ENCODE measurements at regions not wholly inside any gene's neighbourhood (a gene's known extent, or its start where the extent isn't known, plus 50 kb on each side); places are given as distances from the start of the nearest gene placed in this dataset.

DNA sequence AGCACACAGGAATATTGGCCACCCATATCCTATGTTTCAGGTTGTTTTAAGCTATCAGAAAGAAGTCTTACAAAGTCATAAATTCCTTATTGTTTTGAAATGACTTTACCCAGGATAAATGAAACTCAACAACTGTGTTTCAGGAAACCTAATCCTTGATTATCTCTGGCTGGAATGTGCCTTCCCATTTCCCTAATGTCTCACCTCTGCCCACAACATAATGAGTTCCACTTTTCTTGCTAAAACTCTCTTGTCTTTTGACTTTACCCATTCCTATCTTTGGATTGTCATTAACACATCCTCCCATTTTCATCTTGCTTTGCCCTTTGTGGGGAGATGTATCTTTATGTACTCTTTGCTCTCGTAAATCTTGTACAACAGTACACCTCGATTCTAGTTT lies 200.0 kb upstream of the DNAJC19 start:
- no peak for DNase-seq (ENCODE audit: low spot score)
- no peak overlapping the region for H3K27ac ChIP-seq (ENCODE audit: low read depth in 1 of 2, low read length in 2 of 2)
- no peak overlapping the region for H3K4me3 ChIP-seq (ENCODE audit: low read depth in 1 of 3, low read length in 3 of 3)
- H3K4me1 ChIP-seq (ENCODE audit: control insufficient read depth in 4 of 4, insufficient read depth in 4 of 4, low read length in 3 of 4) = no peaks in the 10 kb centered on the region
- WGBS = 73% methylated on average over 2 of the region's 2 CpGs
- H3K36me3 ChIP-seq (ENCODE audit: control insufficient read depth in 4 of 4, insufficient read depth in 3 of 4, low read depth in 1 of 4, low read length in 3 of 4) = no peaks in the 10 kb centered on the region
- H3K9ac ChIP-seq (ENCODE audit: low read depth in 1 of 2, low read length in 2 of 2) = no peak overlapping the region
- TF ChIP-seq HNF4A (conservative IDR thresholded peaks at IDR 0.05) (no peak), GABPA (IDR thresholded peaks at IDR 0.05 in 1 of 2, conservative IDR thresholded peaks at IDR 0.05 in 1 of 2) (no peak), JUND (IDR thresholded peaks at IDR 0.05) (no peak), FOXA2 (IDR thresholded peaks at IDR 0.05) (no peak), TAF1 (conservative IDR thresholded peaks at IDR 0.05) (no peak), NR2F2 (IDR thresholded peaks at IDR 0.05) (no peak), RXRA (IDR thresholded peaks at IDR 0.05) (no peak), FOXA1 (IDR thresholded peaks at IDR 0.05) (no peak), HNF4G (IDR thresholded peaks at IDR 0.05) (no peak), SP1 (IDR thresholded peaks at IDR 0.05) (no peak), EGR1 (IDR thresholded peaks at IDR 0.05; ENCODE audit: low read depth in 2 of 2) (no peak), RAD21 (IDR thresholded peaks at IDR 0.05) (no peak)
- TF ChIP-seq, protein P1, sequence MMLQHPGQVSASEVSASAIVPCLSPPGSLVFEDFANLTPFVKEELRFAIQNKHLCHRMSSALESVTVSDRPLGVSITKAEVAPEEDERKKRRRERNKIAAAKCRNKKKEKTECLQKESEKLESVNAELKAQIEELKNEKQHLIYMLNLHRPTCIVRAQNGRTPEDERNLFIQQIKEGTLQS (IDR thresholded peaks at IDR 0.05) = no peak
- TF ChIP-seq, protein P2, sequence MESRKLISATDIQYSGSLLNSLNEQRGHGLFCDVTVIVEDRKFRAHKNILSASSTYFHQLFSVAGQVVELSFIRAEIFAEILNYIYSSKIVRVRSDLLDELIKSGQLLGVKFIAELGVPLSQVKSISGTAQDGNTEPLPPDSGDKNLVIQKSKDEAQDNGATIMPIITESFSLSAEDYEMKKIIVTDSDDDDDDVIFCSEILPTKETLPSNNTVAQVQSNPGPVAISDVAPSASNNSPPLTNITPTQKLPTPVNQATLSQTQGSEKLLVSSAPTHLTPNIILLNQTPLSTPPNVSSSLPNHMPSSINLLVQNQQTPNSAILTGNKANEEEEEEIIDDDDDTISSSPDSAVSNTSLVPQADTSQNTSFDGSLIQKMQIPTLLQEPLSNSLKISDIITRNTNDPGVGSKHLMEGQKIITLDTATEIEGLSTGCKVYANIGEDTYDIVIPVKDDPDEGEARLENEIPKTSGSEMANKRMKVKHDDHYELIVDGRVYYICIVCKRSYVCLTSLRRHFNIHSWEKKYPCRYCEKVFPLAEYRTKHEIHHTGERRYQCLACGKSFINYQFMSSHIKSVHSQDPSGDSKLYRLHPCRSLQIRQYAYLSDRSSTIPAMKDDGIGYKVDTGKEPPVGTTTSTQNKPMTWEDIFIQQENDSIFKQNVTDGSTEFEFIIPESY (IDR thresholded peaks at IDR 0.05) = no peak
- TF ChIP-seq, protein P3, sequence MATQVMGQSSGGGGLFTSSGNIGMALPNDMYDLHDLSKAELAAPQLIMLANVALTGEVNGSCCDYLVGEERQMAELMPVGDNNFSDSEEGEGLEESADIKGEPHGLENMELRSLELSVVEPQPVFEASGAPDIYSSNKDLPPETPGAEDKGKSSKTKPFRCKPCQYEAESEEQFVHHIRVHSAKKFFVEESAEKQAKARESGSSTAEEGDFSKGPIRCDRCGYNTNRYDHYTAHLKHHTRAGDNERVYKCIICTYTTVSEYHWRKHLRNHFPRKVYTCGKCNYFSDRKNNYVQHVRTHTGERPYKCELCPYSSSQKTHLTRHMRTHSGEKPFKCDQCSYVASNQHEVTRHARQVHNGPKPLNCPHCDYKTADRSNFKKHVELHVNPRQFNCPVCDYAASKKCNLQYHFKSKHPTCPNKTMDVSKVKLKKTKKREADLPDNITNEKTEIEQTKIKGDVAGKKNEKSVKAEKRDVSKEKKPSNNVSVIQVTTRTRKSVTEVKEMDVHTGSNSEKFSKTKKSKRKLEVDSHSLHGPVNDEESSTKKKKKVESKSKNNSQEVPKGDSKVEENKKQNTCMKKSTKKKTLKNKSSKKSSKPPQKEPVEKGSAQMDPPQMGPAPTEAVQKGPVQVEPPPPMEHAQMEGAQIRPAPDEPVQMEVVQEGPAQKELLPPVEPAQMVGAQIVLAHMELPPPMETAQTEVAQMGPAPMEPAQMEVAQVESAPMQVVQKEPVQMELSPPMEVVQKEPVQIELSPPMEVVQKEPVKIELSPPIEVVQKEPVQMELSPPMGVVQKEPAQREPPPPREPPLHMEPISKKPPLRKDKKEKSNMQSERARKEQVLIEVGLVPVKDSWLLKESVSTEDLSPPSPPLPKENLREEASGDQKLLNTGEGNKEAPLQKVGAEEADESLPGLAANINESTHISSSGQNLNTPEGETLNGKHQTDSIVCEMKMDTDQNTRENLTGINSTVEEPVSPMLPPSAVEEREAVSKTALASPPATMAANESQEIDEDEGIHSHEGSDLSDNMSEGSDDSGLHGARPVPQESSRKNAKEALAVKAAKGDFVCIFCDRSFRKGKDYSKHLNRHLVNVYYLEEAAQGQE (IDR thresholded peaks at IDR 0.05) = no peak
- TF ChIP-seq, protein P4, sequence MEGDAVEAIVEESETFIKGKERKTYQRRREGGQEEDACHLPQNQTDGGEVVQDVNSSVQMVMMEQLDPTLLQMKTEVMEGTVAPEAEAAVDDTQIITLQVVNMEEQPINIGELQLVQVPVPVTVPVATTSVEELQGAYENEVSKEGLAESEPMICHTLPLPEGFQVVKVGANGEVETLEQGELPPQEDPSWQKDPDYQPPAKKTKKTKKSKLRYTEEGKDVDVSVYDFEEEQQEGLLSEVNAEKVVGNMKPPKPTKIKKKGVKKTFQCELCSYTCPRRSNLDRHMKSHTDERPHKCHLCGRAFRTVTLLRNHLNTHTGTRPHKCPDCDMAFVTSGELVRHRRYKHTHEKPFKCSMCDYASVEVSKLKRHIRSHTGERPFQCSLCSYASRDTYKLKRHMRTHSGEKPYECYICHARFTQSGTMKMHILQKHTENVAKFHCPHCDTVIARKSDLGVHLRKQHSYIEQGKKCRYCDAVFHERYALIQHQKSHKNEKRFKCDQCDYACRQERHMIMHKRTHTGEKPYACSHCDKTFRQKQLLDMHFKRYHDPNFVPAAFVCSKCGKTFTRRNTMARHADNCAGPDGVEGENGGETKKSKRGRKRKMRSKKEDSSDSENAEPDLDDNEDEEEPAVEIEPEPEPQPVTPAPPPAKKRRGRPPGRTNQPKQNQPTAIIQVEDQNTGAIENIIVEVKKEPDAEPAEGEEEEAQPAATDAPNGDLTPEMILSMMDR (IDR thresholded peaks at IDR 0.05; ENCODE audit: low read depth, low read length, missing input control) = no peak
- TF ChIP-seq, protein P5, sequence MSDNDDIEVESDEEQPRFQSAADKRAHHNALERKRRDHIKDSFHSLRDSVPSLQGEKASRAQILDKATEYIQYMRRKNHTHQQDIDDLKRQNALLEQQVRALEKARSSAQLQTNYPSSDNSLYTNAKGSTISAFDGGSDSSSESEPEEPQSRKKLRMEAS (IDR thresholded peaks at IDR 0.05) = no peak
- no peaks in the 10 kb centered on the region for H3K9me3 ChIP-seq (ENCODE audit: control insufficient read depth in 4 of 4, low read length in 3 of 4)
- no peaks in the 10 kb centered on the region for H3K27me3 ChIP-seq (ENCODE audit: control insufficient read depth in 4 of 4, insufficient read depth in 4 of 4, low read length in 3 of 4)

- H3K27me3 ChIP-seq (ENCODE audit: control insufficient read depth in 4 of 4, insufficient read depth in 4 of 4, low read length in 3 of 4) = no peaks in the 10 kb centered on the region
- no peak overlapping the region for H3K4me3 ChIP-seq (ENCODE audit: low read depth in 1 of 3, low read length in 3 of 3)
- H3K9ac ChIP-seq (ENCODE audit: low read depth in 1 of 2, low read length in 2 of 2) = no peak overlapping the region
- no peaks in the 10 kb centered on the region for H3K9me3 ChIP-seq (ENCODE audit: control insufficient read depth in 4 of 4, low read length in 3 of 4)
- peaks cover 0 to 1% (median 0%) of the 10 kb centered on the region in 4 donors for H3K4me1 ChIP-seq (ENCODE audit: control insufficient read depth in 4 of 4, insufficient read depth in 4 of 4, low read length in 3 of 4)
- DNase-seq (ENCODE audit: low spot score) = no peak
- no peak for TF ChIP-seq GABPA (IDR thresholded peaks at IDR 0.05 in 1 of 2, conservative IDR thresholded peaks at IDR 0.05 in 1 of 2)
- TF ChIP-seq RAD21 (IDR thresholded peaks at IDR 0.05) = no peak
- TF ChIP-seq YY1 (IDR thresholded peaks at IDR 0.05) = no peak
- TF ChIP-seq HNF4G (IDR thresholded peaks at IDR 0.05) = no peak
- TF ChIP-seq, protein P4 (IDR thresholded peaks at IDR 0.05; ENCODE audit: low read depth, low read length, missing input control) = no peak
- TF ChIP-seq RXRA (IDR thresholded peaks at IDR 0.05) = no peak
- TF ChIP-seq HNF4A (conservative IDR thresholded peaks at IDR 0.05) = no peak
- TF ChIP-seq, protein P1 (IDR thresholded peaks at IDR 0.05) = no peak
- TF ChIP-seq JUND (IDR thresholded peaks at IDR 0.05) = no peak
- no peak for TF ChIP-seq SP1 (IDR thresholded peaks at IDR 0.05)
- no peak for TF ChIP-seq FOXA2 (IDR thresholded peaks at IDR 0.05)
- TF ChIP-seq, protein P2 (IDR thresholded peaks at IDR 0.05) = no peak
- TF ChIP-seq TAF1 (conservative IDR thresholded peaks at IDR 0.05) = no peak
- TF ChIP-seq, protein P5 (IDR thresholded peaks at IDR 0.05) = no peak
- no peak for TF ChIP-seq FOXA1 (IDR thresholded peaks at IDR 0.05)
- H3K27ac ChIP-seq (ENCODE audit: low read depth in 1 of 2, low read length in 2 of 2) = no peak overlapping the region
- no peaks in the 10 kb centered on the region for H3K36me3 ChIP-seq (ENCODE audit: control insufficient read depth in 4 of 4, insufficient read depth in 3 of 4, low read depth in 1 of 4, low read length in 3 of 4)
- 98% methylated on average over 1 of the region's 1 CpG for WGBS
These were observed 194.2 kb upstream of the DNAJC19 start for GRCh38 chr3:181183764-181184163.
